K562 (cell line): ENCODE measurements at regions not wholly inside any gene's neighbourhood (a gene's known extent, or its start where the extent isn't known, plus 50 kb on each side); places are given as distances from the start of the nearest gene placed in this dataset.

Source experiments
- ATAC-seq: fragments of 200-7000 bp; cut with Tn5 transposase; 3 replicates; pipeline ENCODE4 v1.9.1; 2020; ENCODE audit warnings: moderate library complexity
- BruUV-seq: library from RNA; stranded (reverse); fragments of 400-500 nt; replicated peaks from 2 replicates; lab custom pipeline; 2021; lab: Mats Ljungman, UMichigan
- CTCF ChIA-PET: fragments of 300-600 bp; formaldehyde crosslinking; extraction: SDS; loops from one replicate; lab custom pipeline; 2021; ENCODE audit warnings: low intra/inter-chr PET ratio; lab: Yijun Ruan, JAX
- POLR2A ChIA-PET: fragments of 300-600, 350-650 bp; sonication (Branson Sonifier 250); formaldehyde crosslinking; extraction: SDS; loops from one replicate; lab custom pipeline; 2021; ENCODE audit warnings: antibody characterized with exemption, inconsistent platforms; lab: Yijun Ruan, JAX
- DNase-seq, 4 experiments: peaks; one replicate each; pipeline versions ENCODE4 v3.0.0 to v3.0.0-alpha.2; 2011 to 2018; ENCODE audit warnings: low spot score in 3 of 4, mixed read lengths in 3 of 4; ENCODE audit errors: extremely low read depth in 1 of 4
- FAIRE-seq: peaks from 2 replicates; lab custom pipeline; 2011; peaks lifted over from hg19 to GRCh38; lab: Jason Lieb, UNC
- H2AFZ ChIP-seq: 2 replicates; pipeline ENCODE4 v1.6.0; 2011; ENCODE audit warnings: low read depth, low read length, control low read depth, inconsistent platforms
- H3K27ac ChIP-seq: fragments of 200-600 bp; 3 replicates; pipeline ENCODE4 v1.8.0; 2011; ENCODE audit warnings: low read depth, mild to moderate bottlenecking, control low read depth, inconsistent platforms, low read length, moderate library complexity, mixed read lengths; ENCODE audit errors: extremely low read depth
- H3K27me3 ChIP-seq, 2 experiments: fragments of 300-600 bp in 1 of 2; 2 replicates in 1 of 2; 3 replicates in 1 of 2; pipeline versions ENCODE4 v1.6.0 to v1.8.0; 2011; ENCODE audit warnings: inconsistent platforms in 2 of 2, low read length in 2 of 2, mild to moderate bottlenecking in 1 of 2, mixed read lengths in 1 of 2, moderate library complexity in 1 of 2; ENCODE audit not compliant: control insufficient read depth in 2 of 2, insufficient read depth in 2 of 2
- H3K36me3 ChIP-seq: fragments of 300-600 bp; 3 replicates; pipeline ENCODE4 v1.8.0; 2011; ENCODE audit warnings: mild to moderate bottlenecking, low read length, inconsistent platforms; ENCODE audit not compliant: control insufficient read depth, insufficient read depth
- H3K4me1 ChIP-seq, 2 experiments: fragments of 200-600 bp in 1 of 2; replicated peaks in 1 of 2; 2 replicates in 1 of 2; 3 replicates in 1 of 2; pipeline versions ENCODE4 v1.5.1 to v1.8.0; 2011; ENCODE audit warnings: inconsistent platforms in 2 of 2, low read length in 2 of 2, mild to moderate bottlenecking in 1 of 2, mixed read lengths in 1 of 2, moderate library complexity in 1 of 2; ENCODE audit not compliant: control insufficient read depth in 2 of 2, insufficient read depth in 2 of 2
- H3K4me2 ChIP-seq: 2 replicates; pipeline ENCODE4 v1.6.1; 2011; ENCODE audit warnings: low read length, control low read depth, inconsistent platforms, mixed read lengths; ENCODE audit not compliant: insufficient read depth
- H3K4me3 ChIP-seq: fragments of 200-600 bp; sonication (generic), shearing (Covaris generic); 2 replicates; pipeline ENCODE4 v1.5.1; 2016; ENCODE audit warnings: control low read depth, inconsistent platforms
- H3K79me2 ChIP-seq: fragments of 200-600 bp; 3 replicates; pipeline ENCODE4 v1.8.0; 2011; ENCODE audit warnings: low read length, inconsistent platforms; ENCODE audit not compliant: control insufficient read depth, insufficient read depth
- H3K9ac ChIP-seq, 2 experiments: 2 replicates each; pipeline versions ENCODE4 v1.6.0 to v1.6.1; 2011; ENCODE audit warnings: low read depth in 2 of 2, low read length in 2 of 2, control low read depth in 1 of 2, inconsistent platforms in 1 of 2, mild to moderate bottlenecking in 1 of 2, mixed read lengths in 1 of 2; ENCODE audit not compliant: insufficient read depth in 1 of 2
- H3K9me1 ChIP-seq: one replicate; pipeline ENCODE4 v1.6.0; 2011; ENCODE audit warnings: inconsistent platforms, mild to moderate bottlenecking, low read length, moderate library complexity; ENCODE audit not compliant: control insufficient read depth, insufficient read depth
- H3K9me3 ChIP-seq: replicated peaks from 2 replicates; pipeline ENCODE4 v1.5.1; 2011; ENCODE audit warnings: low read depth, low read length, inconsistent platforms; ENCODE audit not compliant: control insufficient read depth, insufficient read depth
- H4K20me1 ChIP-seq: replicated peaks from 2 replicates; pipeline ENCODE4 v1.6.1; 2011; ENCODE audit warnings: low read length, inconsistent platforms, mixed read lengths; ENCODE audit not compliant: control insufficient read depth, insufficient read depth
- MTA3 ChIP-seq: fragments of 450-650 bp; formaldehyde crosslinking; IDR thresholded peaks from 2 replicates; pipeline ENCODE4 v1.6.1; 2017; ENCODE audit warnings: mild to moderate bottlenecking, borderline replicate concordance
- STAG1 ChIP-seq: sonication (generic); formaldehyde crosslinking; IDR thresholded peaks from 2 replicates; pipeline ENCODE4 v1.5.0; 2020; ENCODE audit warnings: missing genetic modification reagents, borderline replicate concordance
- WGBS: fragments of 100-300 bp; shearing (Covaris generic); methylation state at CpG from one replicate; pipeline ENCODE4 v1.1.6; 2016; ENCODE audit warnings: low coverage, mixed read lengths; ENCODE audit not compliant: insufficient coverage; ENCODE audit errors: missing lambda C conversion rate; 5-methylcytosine and 5-hydroxymethylcytosine counted together
- in situ Hi-C: fragments of 300-500 bp; cut with MboI; formaldehyde crosslinking; loops from 4 replicates; pipeline ENCODE4 v1.15.0; 2018; ENCODE audit warnings: inconsistent platforms, mixed read lengths
- intact Hi-C: fragments of 100-400 bp; cut with micrococcal nuclease; formaldehyde crosslinking; loops from 2 replicates; pipeline ENCODE4 v1.14.2; 2022

DNA sequence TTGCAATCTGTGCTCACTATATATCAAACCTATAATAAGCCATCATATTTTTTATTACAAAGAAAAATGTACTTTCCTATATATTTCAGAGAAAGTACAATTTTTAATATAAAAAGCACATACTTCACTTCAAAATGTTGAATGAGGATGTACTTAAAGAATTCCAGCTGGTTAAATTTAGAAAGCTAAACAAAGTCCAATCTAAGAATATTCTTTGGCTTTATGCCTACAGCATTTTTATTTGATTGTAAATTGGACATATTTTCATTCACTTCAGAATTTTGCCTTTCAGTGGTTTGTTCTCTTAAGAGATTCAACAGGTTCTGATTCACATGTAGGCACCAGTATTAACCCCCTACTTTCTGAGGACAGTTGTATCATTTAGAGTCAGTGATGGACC is 533.8 kb downstream of the CAAP1 start:
- no peaks in the 10 kb centered on the region for H3K27me3 ChIP-seq
- intact Hi-C loops = no loop called here
- ChIA-PET CTCF (no interaction called here), POLR2A (no interaction called here)
- no peaks in the 10 kb centered on the region for H4K20me1 ChIP-seq
- TF ChIP-seq MTA3 = no peak
- in situ Hi-C loops = no loop called here
- H3K4me3 ChIP-seq = no peak overlapping the region
- H3K4me1 ChIP-seq = no peaks in the 10 kb centered on the region
- no peak overlapping the region for H2AFZ ChIP-seq
- no peaks in the 10 kb centered on the region for H3K9me3 ChIP-seq
- DNase-seq = no peak
- H3K4me2 ChIP-seq = no peak overlapping the region
- no peak overlapping the region for H3K27ac ChIP-seq
- H3K9ac ChIP-seq = no peak overlapping the region
- ATAC-seq = no peak
- no peak for FAIRE-seq
- no peaks in the 10 kb centered on the region for H3K36me3 ChIP-seq
- no TSS peak for BruUV-seq
- H3K79me2 ChIP-seq = no peaks in the 10 kb centered on the region
- no peaks in the 10 kb centered on the region for H3K9me1 ChIP-seq

DNA sequence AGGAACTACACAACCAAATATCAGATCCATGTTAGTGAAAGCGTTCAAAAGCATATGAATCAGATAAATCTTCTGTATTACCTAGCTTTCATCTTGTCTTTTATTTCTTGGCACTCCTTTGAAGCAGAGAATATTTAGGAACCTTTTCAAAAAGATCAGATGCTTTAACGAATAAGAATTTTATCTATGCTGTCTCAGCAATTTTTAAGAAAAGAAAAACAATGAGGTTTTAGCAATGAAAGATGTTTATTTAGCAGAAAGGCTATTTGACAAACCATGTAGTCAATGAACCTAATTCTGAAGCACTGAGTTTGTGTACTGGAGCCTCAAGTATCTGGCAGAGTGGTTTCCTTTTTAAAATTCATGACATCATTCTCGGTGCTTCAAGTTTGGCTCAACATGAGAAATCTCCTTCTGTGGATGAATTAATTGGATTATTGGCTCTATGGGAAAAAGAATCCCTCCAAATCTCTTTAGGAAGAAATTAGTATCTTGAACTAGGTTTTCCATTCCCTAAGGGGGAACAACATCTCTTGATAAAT is 534.7 kb downstream of the CAAP1 start:
- no CpG with 5 or more reads among the region's 3 CpGs for WGBS
- no peak for TF ChIP-seq STAG1
- Histone ChIP-seq H3K9ac (no peak overlapping the region), H3K36me3 (no peaks in the 10 kb centered on the region), H3K4me1 (no peaks in the 10 kb centered on the region), H3K27ac (no peak overlapping the region), H3K79me2 (no peaks in the 10 kb centered on the region), H3K9me1 (no peaks in the 10 kb centered on the region), H3K27me3 (no peaks in the 10 kb centered on the region), H4K20me1 (no peaks in the 10 kb centered on the region), H2AFZ (no peak overlapping the region), H3K4me3 (no peak overlapping the region), H3K9me3 (no peaks in the 10 kb centered on the region), H3K4me2 (no peak overlapping the region)
- no TSS peak for BruUV-seq
- FAIRE-seq = no peak
- intact Hi-C loops (no loop called here), in situ Hi-C loops (no loop called here)
- POLR2A ChIA-PET = no interaction called here
- CTCF ChIA-PET = no interaction called here
- no peak for ATAC-seq
- no peak for DNase-seq
